SK-N-SH treated with all-trans-retinoic acid at 6 μM for 48 hours (cell line): ENCODE measurements at regions not wholly inside any gene's neighbourhood (a gene's known extent, or its start where the extent isn't known, plus 50 kb on each side); places are given as distances from the start of the nearest gene placed in this dataset.

ENCODE experiments used
- ESRRG ChIP-seq: fragments of 250-450 bp; sonication (Bioruptor Pico); IDR thresholded peaks from 2 replicates; pipeline ENCODE4 v1.6.1; 2021; ENCODE audit warnings: mild to moderate bottlenecking
- ZFP3 ChIP-seq: fragments of 250-450 bp; sonication (Bioruptor Pico); IDR thresholded peaks from 2 replicates; pipeline ENCODE4 v1.5.0; 2020; ENCODE audit warnings: mild to moderate bottlenecking, moderate library complexity
- ZFP30 ChIP-seq: fragments of 450-650 bp; formaldehyde crosslinking; IDR thresholded peaks from 2 replicates; pipeline ENCODE4 v1.5.0; 2022; ENCODE audit warnings: mild to moderate bottlenecking, moderate library complexity
- ZNF8 ChIP-seq: fragments of 450-650 bp; formaldehyde crosslinking; IDR thresholded peaks from 2 replicates; pipeline ENCODE4 v1.5.0; 2020; ENCODE audit warnings: mild to moderate bottlenecking, moderate library complexity
- TF ChIP-seq, protein P1 (sequence below): fragments of 250-450 bp; sonication (Bioruptor Pico); IDR thresholded peaks from 2 replicates; pipeline ENCODE4 v1.5.1; 2021; ENCODE audit warnings: mild to moderate bottlenecking, moderate library complexity
- TF ChIP-seq, protein P2 (sequence below): fragments of 250-450 bp; sonication (Bioruptor Pico); IDR thresholded peaks from 2 replicates; pipeline ENCODE4 v1.8.0; 2020; ENCODE audit warnings: mild to moderate bottlenecking, moderate library complexity, borderline replicate concordance

DNA sequence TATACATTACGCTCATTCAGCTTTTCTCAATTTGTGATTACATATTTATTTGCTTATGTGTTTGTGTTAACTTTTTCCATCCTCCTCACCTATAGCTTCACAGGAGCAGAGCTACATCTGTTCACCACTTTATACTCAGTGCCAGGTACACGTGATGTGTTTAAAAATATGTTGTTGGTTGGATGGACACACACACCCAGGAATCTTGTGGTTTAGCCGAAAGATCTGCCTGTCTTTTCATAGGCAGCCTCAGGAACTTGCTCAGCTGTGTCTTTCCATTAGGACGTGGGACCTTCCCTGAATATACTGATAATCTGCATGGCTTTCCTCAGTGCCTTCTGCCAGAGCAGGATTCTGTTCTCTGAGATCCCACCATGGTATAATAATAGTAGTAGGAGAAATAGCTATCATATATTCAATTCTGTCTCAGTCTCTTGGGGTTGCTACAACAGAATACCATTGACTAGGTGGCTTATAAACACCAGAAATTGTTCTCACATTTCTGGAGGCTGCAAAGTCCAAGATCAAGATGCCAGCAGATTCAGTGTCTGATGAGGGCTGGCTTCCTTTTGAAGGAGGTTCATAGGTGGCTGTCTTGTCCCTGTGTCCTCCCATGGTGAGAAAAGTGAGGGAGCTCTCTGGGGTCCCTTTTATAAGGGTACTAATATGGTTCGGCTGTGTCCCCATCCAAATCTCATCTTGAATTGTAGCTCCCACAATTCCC, 50.0 kb upstream of the SOD3 start:
- TF ChIP-seq ZFP30 (CRISPR knock-in tag) = no peak
- TF ChIP-seq, protein P1, sequence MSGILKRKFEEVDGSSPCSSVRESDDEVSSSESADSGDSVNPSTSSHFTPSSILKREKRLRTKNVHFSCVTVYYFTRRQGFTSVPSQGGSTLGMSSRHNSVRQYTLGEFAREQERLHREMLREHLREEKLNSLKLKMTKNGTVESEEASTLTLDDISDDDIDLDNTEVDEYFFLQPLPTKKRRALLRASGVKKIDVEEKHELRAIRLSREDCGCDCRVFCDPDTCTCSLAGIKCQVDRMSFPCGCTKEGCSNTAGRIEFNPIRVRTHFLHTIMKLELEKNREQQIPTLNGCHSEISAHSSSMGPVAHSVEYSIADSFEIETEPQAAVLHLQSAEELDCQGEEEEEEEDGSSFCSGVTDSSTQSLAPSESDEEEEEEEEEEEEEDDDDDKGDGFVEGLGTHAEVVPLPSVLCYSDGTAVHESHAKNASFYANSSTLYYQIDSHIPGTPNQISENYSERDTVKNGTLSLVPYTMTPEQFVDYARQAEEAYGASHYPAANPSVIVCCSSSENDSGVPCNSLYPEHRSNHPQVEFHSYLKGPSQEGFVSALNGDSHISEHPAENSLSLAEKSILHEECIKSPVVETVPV = no peak
- no peak for TF ChIP-seq ESRRG (CRISPR knock-in tag)
- no peak for TF ChIP-seq ZFP3 (CRISPR knock-in tag)
- no peak for TF ChIP-seq ZNF8 (CRISPR knock-in tag)
- TF ChIP-seq, protein P2, sequence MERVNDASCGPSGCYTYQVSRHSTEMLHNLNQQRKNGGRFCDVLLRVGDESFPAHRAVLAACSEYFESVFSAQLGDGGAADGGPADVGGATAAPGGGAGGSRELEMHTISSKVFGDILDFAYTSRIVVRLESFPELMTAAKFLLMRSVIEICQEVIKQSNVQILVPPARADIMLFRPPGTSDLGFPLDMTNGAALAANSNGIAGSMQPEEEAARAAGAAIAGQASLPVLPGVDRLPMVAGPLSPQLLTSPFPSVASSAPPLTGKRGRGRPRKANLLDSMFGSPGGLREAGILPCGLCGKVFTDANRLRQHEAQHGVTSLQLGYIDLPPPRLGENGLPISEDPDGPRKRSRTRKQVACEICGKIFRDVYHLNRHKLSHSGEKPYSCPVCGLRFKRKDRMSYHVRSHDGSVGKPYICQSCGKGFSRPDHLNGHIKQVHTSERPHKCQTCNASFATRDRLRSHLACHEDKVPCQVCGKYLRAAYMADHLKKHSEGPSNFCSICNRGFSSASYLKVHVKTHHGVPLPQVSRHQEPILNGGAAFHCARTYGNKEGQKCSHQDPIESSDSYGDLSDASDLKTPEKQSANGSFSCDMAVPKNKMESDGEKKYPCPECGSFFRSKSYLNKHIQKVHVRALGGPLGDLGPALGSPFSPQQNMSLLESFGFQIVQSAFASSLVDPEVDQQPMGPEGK (CRISPR knock-in tag) = no peak
